DMS53 treated with DMSO at 0.1 percent for 48 hours (cell line): ENCODE measurements at regions not wholly inside any gene's neighbourhood (a gene's known extent, or its start where the extent isn't known, plus 50 kb on each side); places are given as distances from the start of the nearest gene placed in this dataset.
"Not testable (repeated sequence)": the region's sequence is repeated elsewhere in the genome, so short reads cannot be mapped to it uniquely, and the experiment has no call there.

Experiments
- DNase-seq: peaks from one replicate; lab custom pipeline; 2025; ENCODE audit not compliant: unreplicated experiment; lab: John Stamatoyannopoulos, UW

- no peak for DNase-seq
Measured at GRCh38 chr11:13216019-13216710, 61.4 kb upstream of the BMAL1 start.

GRCh38 chr11:13216711-13217075 lies 60.9 kb upstream of the BMAL1 start:
- DNase-seq = no peak

GRCh38 chr11:13218685-13219084 lies 58.9 kb upstream of the BMAL1 start:
- not testable (repeated sequence) for DNase-seq

DNA sequence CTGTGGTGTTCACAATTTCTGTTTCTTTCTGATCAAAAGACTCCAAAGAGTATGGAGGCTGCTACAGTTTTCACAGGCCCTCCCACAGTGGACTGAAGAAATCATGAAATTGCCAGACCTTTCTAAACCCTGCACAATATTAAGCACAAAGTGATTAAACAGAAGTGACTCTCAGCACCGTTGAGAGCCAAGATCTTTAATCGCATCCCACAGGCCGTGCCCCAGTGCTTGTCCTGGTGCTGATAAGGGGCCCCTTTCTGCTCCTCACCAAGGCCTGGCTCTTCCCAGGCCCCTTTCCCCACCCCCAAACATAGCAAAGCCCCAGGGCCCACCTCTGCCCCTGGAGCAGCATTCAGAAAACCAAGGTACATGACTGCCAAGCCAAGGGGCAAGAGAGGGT lies 57.4 kb upstream of the BMAL1 start:
- no peak for DNase-seq

DNA sequence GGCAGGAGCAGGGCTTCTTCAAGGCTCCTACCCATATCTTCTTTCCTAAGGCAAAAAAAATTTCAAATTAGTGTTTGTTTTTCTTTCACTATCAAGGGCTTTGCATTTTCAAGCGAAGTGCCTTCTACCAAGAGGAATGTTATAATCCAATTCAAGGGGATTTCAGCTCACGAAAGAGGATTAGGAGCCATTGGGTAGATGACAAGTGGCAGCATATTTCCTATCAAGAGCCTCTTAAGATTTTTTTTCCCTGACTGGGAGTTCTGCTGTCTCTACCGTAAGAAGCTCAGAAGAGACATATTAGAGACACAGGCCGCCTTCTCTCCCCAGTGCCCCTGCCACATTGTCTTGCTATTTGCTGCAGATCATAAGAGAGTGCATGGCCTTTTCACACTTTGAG lies 55.9 kb upstream of the BMAL1 start:
- no peak for DNase-seq

- DNase-seq = no peak
Measured at GRCh38 chr11:13222285-13222684, 55.3 kb upstream of the BMAL1 start.

DNA sequence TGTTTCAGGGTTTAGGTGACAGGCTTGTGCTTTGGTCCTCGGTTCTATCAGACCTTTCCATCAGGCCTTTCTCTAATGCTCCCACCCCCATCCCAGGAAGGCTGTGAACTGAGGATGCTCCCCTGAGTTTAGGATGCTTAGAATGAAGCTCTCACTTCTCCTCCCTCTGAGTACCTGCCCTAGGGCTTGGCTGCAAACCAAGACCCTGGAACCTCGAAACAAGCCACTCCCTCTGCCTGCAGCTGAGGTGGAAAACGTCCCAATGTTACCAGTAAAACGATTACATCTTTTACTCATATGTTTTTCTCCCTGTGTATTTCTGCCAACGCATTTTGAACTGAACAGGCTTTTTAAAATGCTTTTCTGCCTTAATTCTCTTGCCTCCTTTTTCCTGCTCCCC lies 54.5 kb upstream of the BMAL1 start:
- no peak for DNase-seq

GRCh38 chr11:13224324-13224723 lies 53.3 kb upstream of the BMAL1 start:
- no peak for DNase-seq

- no peak for DNase-seq
Measured at GRCh38 chr11:13225038-13226001, 52.3 kb upstream of the BMAL1 start.

- no peak for DNase-seq
Measured at GRCh38 chr11:13227676-13228255, 49.8 kb upstream of the BMAL1 start.
